ENCODE measurements at regions not wholly inside any gene's neighbourhood (a gene's known extent, or its start where the extent isn't known, plus 50 kb on each side); places are given as distances from the start of the nearest gene placed in this dataset.
A peak's percentile ranks its signal among the peaks of the same experiment; 100 is the strongest.

GRCh38 chr9:97763874-97764273 is 66.7 kb upstream of the XPA start:
- H3K4me3 ChIP-seq (replicated peaks; ENCODE audit: low read depth, low read length): no peak overlapping the region
- TF ChIP-seq, protein P1, sequence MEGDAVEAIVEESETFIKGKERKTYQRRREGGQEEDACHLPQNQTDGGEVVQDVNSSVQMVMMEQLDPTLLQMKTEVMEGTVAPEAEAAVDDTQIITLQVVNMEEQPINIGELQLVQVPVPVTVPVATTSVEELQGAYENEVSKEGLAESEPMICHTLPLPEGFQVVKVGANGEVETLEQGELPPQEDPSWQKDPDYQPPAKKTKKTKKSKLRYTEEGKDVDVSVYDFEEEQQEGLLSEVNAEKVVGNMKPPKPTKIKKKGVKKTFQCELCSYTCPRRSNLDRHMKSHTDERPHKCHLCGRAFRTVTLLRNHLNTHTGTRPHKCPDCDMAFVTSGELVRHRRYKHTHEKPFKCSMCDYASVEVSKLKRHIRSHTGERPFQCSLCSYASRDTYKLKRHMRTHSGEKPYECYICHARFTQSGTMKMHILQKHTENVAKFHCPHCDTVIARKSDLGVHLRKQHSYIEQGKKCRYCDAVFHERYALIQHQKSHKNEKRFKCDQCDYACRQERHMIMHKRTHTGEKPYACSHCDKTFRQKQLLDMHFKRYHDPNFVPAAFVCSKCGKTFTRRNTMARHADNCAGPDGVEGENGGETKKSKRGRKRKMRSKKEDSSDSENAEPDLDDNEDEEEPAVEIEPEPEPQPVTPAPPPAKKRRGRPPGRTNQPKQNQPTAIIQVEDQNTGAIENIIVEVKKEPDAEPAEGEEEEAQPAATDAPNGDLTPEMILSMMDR (IDR thresholded peaks at IDR 0.05; ENCODE audit: low read depth, low read length, missing control alignments): no peak
- DNase-seq (ENCODE audit: extremely low read depth, low read depth): no peak

DNA sequence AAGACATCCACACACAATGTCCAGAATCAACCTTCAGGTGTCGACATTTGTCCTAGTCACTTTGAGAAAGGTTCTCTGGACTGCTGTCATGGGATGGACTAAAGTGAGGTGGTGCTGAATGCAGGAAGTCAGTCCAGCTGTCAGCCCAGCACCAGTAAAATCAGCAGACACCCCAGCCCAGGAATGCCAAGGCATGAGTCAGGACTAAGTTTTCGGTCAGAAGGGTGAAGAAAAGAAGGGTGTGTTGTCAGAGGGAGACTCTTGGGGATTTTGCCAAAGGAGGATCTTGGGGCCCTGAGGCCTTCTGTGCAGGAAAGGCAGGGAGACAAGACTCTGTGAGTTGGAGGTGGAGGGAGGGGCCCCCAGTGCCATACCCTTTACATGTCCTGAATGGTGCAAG is 69.0 kb upstream of the XPA start:
- TF ChIP-seq, protein P1 (IDR thresholded peaks at IDR 0.05; ENCODE audit: low read depth, low read length, missing control alignments): no peak
- no peak overlapping the region for H3K4me3 ChIP-seq (replicated peaks; ENCODE audit: low read depth, low read length)
- peak; percentile 51 for DNase-seq (ENCODE audit: extremely low read depth, low read depth)

- H3K4me3 ChIP-seq (replicated peaks; ENCODE audit: low read depth, low read length): no peak overlapping the region
- TF ChIP-seq, protein P1 (IDR thresholded peaks at IDR 0.05; ENCODE audit: low read depth, low read length, missing control alignments): no peak
- no peak for DNase-seq (ENCODE audit: extremely low read depth, low read depth)
Observed at GRCh38 chr9:97766610-97767009, 69.5 kb upstream of the XPA start.

- no peak overlapping the region for H3K4me3 ChIP-seq (replicated peaks; ENCODE audit: low read depth, low read length)
- TF ChIP-seq, protein P1 (IDR thresholded peaks at IDR 0.05; ENCODE audit: low read depth, low read length, missing control alignments): no peak
- no peak for DNase-seq (ENCODE audit: extremely low read depth, low read depth)
Observed at GRCh38 chr9:97767891-97768290, 70.8 kb upstream of the XPA start.

GRCh38 chr9:97768746-97769145 is 71.6 kb upstream of the XPA start:
- TF ChIP-seq, protein P1 (IDR thresholded peaks at IDR 0.05; ENCODE audit: low read depth, low read length, missing control alignments): no peak
- H3K4me3 ChIP-seq (replicated peaks; ENCODE audit: low read depth, low read length): no peak overlapping the region
- DNase-seq (ENCODE audit: extremely low read depth, low read depth): peak; percentile 42

GRCh38 chr9:97769208-97769607 is 72.1 kb upstream of the XPA start:
- H3K4me3 ChIP-seq (replicated peaks; ENCODE audit: low read depth, low read length): no peak overlapping the region
- DNase-seq (ENCODE audit: extremely low read depth, low read depth): no peak
- TF ChIP-seq, protein P1 (IDR thresholded peaks at IDR 0.05; ENCODE audit: low read depth, low read length, missing control alignments): no peak

- H3K4me3 ChIP-seq (replicated peaks; ENCODE audit: low read depth, low read length): no peak overlapping the region
- TF ChIP-seq, protein P1 (IDR thresholded peaks at IDR 0.05; ENCODE audit: low read depth, low read length, missing control alignments): no peak
- no peak for DNase-seq (ENCODE audit: extremely low read depth, low read depth)
Observed at GRCh38 chr9:97770808-97771372, 73.8 kb upstream of the XPA start.

Data from HFF-Myc (cell line).